ENCODE measurements at regions not wholly inside any gene's neighbourhood (a gene's known extent, or its start where the extent isn't known, plus 50 kb on each side); places are given as distances from the start of the nearest gene placed in this dataset.

DNA sequence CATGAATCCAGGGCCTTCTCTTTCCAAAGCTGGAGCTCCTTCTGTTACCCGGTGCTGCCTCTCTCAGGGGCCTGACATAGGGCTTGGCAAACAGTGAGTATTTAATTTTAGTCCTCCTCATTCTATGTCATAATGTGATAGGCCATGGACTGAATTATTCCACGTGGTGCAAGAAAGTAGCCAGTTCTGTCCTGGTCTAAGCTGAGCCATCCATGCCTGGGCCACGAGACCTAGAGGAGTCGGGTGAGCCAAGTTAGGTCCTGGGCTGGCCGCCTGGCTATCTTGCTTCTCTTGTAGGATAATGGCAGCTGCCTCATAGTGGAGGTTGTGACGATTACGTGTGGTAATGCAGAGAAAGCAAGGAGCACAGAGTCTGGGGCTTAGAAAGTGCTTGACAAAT lies 170.6 kb downstream of the FAM43A start:
- H3K4me2 ChIP-seq (ENCODE audit: low read depth, low read length) = no peak overlapping the region

More for the DNA sequence above, 170.6 kb downstream of the FAM43A start:
- POLR2A ChIA-PET (ENCODE audit: unreplicated experiment) = no interaction called here
- H2BK5ac ChIP-seq (ENCODE audit: low read depth, low read length, poor library complexity, severe bottlenecking) = no peak overlapping the region
- CTCF ChIA-PET = no interaction called here
- peaks cover 7% of the 10 kb centered on the region; the same call in 1 of the 2 replicates for H3K27me3 ChIP-seq (ENCODE audit: control insufficient read depth, insufficient read depth, low read length)
- H3K14ac ChIP-seq (replicated peaks; ENCODE audit: low read depth, low read length) = no peak overlapping the region
- H2AK5ac ChIP-seq (ENCODE audit: low read depth, low read length) = 0 out of 2 replicates have a peak overlapping the region, but pooled peaks have one; percentile 5
- H4K5ac ChIP-seq (ENCODE audit: low read depth, low read length) = no peak overlapping the region
- H3K9ac ChIP-seq (ENCODE audit: low read depth, low read length) = no peak overlapping the region
- H3K27ac ChIP-seq (ENCODE audit: insufficient read depth, low read length) = no peak overlapping the region
- H3K18ac ChIP-seq (ENCODE audit: low read depth, low read length) = no peak overlapping the region; the same call in 1 of the 2 replicates
- peaks cover 13% of the 10 kb centered on the region for H3K4me1 ChIP-seq (ENCODE audit: control insufficient read depth, insufficient read depth, low read length)
- H3K23ac ChIP-seq (ENCODE audit: low read depth, low read length) = no peak overlapping the region
- no peak overlapping the region for H2BK20ac ChIP-seq (ENCODE audit: low read depth, low read length)
- no peak for DNase-seq
- no peak overlapping the region for H3K4me3 ChIP-seq (ENCODE audit: insufficient read depth, low read depth, low read length)
- H2AK9ac ChIP-seq (replicated peaks; ENCODE audit: low read depth, low read length, poor library complexity) = no peak overlapping the region
- H4K8ac ChIP-seq (ENCODE audit: low read depth in 2 of 2, low read length in 2 of 2) = no peak overlapping the region
- H3K36me3 ChIP-seq (ENCODE audit: control insufficient read depth, insufficient read depth, low read length) = no peaks in the 10 kb centered on the region
- H3K9me1 ChIP-seq (ENCODE audit: insufficient read depth, low read length) = peaks cover 7% of the 10 kb centered on the region
- TF ChIP-seq, protein P1, sequence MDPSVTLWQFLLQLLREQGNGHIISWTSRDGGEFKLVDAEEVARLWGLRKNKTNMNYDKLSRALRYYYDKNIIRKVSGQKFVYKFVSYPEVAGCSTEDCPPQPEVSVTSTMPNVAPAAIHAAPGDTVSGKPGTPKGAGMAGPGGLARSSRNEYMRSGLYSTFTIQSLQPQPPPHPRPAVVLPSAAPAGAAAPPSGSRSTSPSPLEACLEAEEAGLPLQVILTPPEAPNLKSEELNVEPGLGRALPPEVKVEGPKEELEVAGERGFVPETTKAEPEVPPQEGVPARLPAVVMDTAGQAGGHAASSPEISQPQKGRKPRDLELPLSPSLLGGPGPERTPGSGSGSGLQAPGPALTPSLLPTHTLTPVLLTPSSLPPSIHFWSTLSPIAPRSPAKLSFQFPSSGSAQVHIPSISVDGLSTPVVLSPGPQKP (IDR thresholded peaks at IDR 0.05; ENCODE audit: borderline replicate concordance, low read depth, low read length) = no peak
- no peak for TF ChIP-seq CHD1 (IDR thresholded peaks at IDR 0.05; ENCODE audit: low read depth, low read length)
- TF ChIP-seq, protein P2, sequence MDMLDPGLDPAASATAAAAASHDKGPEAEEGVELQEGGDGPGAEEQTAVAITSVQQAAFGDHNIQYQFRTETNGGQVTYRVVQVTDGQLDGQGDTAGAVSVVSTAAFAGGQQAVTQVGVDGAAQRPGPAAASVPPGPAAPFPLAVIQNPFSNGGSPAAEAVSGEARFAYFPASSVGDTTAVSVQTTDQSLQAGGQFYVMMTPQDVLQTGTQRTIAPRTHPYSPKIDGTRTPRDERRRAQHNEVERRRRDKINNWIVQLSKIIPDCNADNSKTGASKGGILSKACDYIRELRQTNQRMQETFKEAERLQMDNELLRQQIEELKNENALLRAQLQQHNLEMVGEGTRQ (IDR thresholded peaks at IDR 0.05; ENCODE audit: low read depth, low read length) = no peak
- no peak for TF ChIP-seq MXI1 (IDR thresholded peaks at IDR 0.05; ENCODE audit: borderline replicate concordance, low read depth, low read length)
- H4K20me1 ChIP-seq (ENCODE audit: insufficient read depth, low read length) = no peaks in the 10 kb centered on the region; the same call in 1 of the 2 replicates
- H2BK120ac ChIP-seq (ENCODE audit: low read depth, low read length) = no peak overlapping the region
- H3K4ac ChIP-seq (ENCODE audit: low read depth, low read length) = no peak overlapping the region; the same call in 1 of the 2 replicates
- no peak for ATAC-seq (ENCODE audit: low read depth)
- dilution Hi-C loops (cut with HindIII; ENCODE audit: low sequenced_read_pairs, unreplicated experiment) (no loop called here), intact Hi-C loops (cut with micrococcal nuclease) (loop anchor here (5.0 kb wide), 1 partner anchor 169 kb away; the partner anchor contains the start of gene FAM43A), in situ Hi-C loops (cut with MboI; ENCODE audit: low sequenced_read_pairs) (loop anchor here (25.0 kb wide), 1 partner anchor 519 kb away; no protein-coding TSS in a partner anchor)
- no peak overlapping the region; the same call in 1 of the 2 replicates for H4K91ac ChIP-seq (ENCODE audit: insufficient read depth, low read depth, low read length)
- no TSS peak for BruUV-seq (replicated peaks)
- H3K56ac ChIP-seq (ENCODE audit: extremely low read depth, insufficient read depth, low read length) = no peak overlapping the region
- no peaks in the 10 kb centered on the region for H3K9me3 ChIP-seq (ENCODE audit: control insufficient read depth, insufficient read depth, low read length)
- H2BK15ac ChIP-seq (ENCODE audit: low read depth, low read length) = no peak overlapping the region
- no peaks in the 10 kb centered on the region for H3K79me1 ChIP-seq (ENCODE audit: low read depth in 1 of 2, low read length in 2 of 2)
- H2AFZ ChIP-seq (replicated peaks; ENCODE audit: low read length, poor library complexity) = no peak overlapping the region
- WGBS, 2 experiments (ENCODE audit: extremely low coverage in 2 of 2, insufficient read length in 1 of 2) = 71% methylated on average over 1 of the region's 7 CpGs; no CpG with 5 or more reads in 1 of the 2 experiments

All from IMR-90 (cell line).